Smooth muscle cell (in vitro differentiated cells): ENCODE measurements at regions not wholly inside any gene's neighbourhood (a gene's known extent, or its start where the extent isn't known, plus 50 kb on each side); places are given as distances from the start of the nearest gene placed in this dataset.

Experiments
- DNase-seq: peaks from one replicate; lab custom pipeline; 2025; ENCODE audit not compliant: unreplicated experiment; lab: John Stamatoyannopoulos, UW
- H2AFZ ChIP-seq: fragments of 200-600 bp; sonication (generic); 2 replicates; pipeline ENCODE4 v1.6.0; 2016; ENCODE audit warnings: antibody characterized with exemption, low read depth, mild to moderate bottlenecking
- H3F3A ChIP-seq: fragments of 200-600 bp; sonication (generic); 2 replicates; pipeline ENCODE4 v1.6.0; 2017; ENCODE audit warnings: antibody characterized with exemption, low read depth
- H3K27ac ChIP-seq: fragments of 200-600 bp; sonication (generic); 2 replicates; pipeline ENCODE4 v1.5.1; 2016; ENCODE audit warnings: low read depth, mild to moderate bottlenecking
- H3K27me3 ChIP-seq: fragments of 200-600 bp; sonication (generic); 2 replicates; pipeline ENCODE4 v1.6.1; 2016; ENCODE audit warnings: low read depth, mild to moderate bottlenecking
- H3K36me3 ChIP-seq: fragments of 200-600 bp; sonication (generic); 2 replicates; pipeline ENCODE4 v1.5.1; 2016; ENCODE audit warnings: low read depth
- H3K4me1 ChIP-seq: fragments of 200-600 bp; sonication (generic); 2 replicates; pipeline ENCODE4 v1.5.1; 2016; ENCODE audit warnings: low read depth
- H3K4me2 ChIP-seq: fragments of 200-600 bp; sonication (generic); 2 replicates; pipeline ENCODE4 v1.6.0; 2016; ENCODE audit warnings: mild to moderate bottlenecking
- H3K4me3 ChIP-seq: fragments of 200-600 bp; sonication (generic); 2 replicates; pipeline ENCODE4 v1.5.1; 2016; ENCODE audit warnings: mild to moderate bottlenecking
- H3K79me2 ChIP-seq: fragments of 200-600 bp; sonication (generic); 2 replicates; pipeline ENCODE4 v1.6.0; 2016; ENCODE audit warnings: low read depth, mild to moderate bottlenecking
- H3K9ac ChIP-seq: fragments of 200-600 bp; sonication (generic); 2 replicates; pipeline ENCODE4 v1.6.0; 2016; ENCODE audit warnings: low read depth
- H3K9me3 ChIP-seq: fragments of 200-600 bp; sonication (generic); replicated peaks from 2 replicates; pipeline ENCODE4 v1.5.1; 2016; ENCODE audit warnings: low read depth
- H4K20me1 ChIP-seq: fragments of 200-600 bp; sonication (generic); 2 replicates; pipeline ENCODE4 v1.6.0; 2016; ENCODE audit warnings: low read depth
- WGBS: methylation state at CpG from one replicate; pipeline ENCODE4 v1.1.7; 2016; ENCODE audit warnings: low lambda C conversion rate; 5-methylcytosine and 5-hydroxymethylcytosine counted together
- TF ChIP-seq, protein P1 (sequence below): fragments of 200-600 bp; sonication (generic); IDR thresholded peaks from 2 replicates; pipeline ENCODE4 v1.5.1; 2017; ENCODE audit warnings: borderline replicate concordance, mild to moderate bottlenecking, antibody characterized with exemption; ENCODE audit not compliant: insufficient read depth, poor library complexity, severe bottlenecking

DNA sequence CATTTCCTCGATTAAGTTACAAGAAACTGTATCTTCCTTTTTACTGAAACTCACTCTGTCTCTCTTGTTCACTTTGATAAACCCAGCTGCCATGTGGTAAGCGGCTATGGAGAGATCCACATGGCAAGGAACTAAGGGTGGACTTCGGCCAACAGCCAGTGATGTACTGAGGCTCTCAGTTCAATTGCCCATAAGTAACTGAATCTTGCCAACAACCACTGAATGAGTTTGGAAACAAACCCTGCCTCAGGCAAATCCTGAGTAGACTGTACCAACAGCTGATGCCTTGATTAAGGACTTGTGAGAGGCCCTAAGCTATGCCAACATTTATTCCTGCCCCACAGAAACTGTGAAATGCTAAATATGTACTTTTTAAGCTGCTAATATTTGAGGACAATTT, 433.5 kb downstream of the PLOD2 start:
- Histone ChIP-seq H3K9me3 (no peaks in the 10 kb centered on the region), H3K4me1 (no peaks in the 10 kb centered on the region), H3K27me3 (no peaks in the 10 kb centered on the region), H3K36me3 (no peaks in the 10 kb centered on the region), H3K4me3 (no peak overlapping the region), H2AFZ (no peak overlapping the region), H3K79me2 (no peaks in the 10 kb centered on the region), H3K4me2 (no peak overlapping the region), H3K27ac (no peak overlapping the region), H4K20me1 (no peaks in the 10 kb centered on the region), H3K9ac (no peak overlapping the region), H3F3A (no peaks in the 10 kb centered on the region)
- WGBS, result 98% methylated on average over 3 of the region's 3 CpGs
- TF ChIP-seq, protein P1, sequence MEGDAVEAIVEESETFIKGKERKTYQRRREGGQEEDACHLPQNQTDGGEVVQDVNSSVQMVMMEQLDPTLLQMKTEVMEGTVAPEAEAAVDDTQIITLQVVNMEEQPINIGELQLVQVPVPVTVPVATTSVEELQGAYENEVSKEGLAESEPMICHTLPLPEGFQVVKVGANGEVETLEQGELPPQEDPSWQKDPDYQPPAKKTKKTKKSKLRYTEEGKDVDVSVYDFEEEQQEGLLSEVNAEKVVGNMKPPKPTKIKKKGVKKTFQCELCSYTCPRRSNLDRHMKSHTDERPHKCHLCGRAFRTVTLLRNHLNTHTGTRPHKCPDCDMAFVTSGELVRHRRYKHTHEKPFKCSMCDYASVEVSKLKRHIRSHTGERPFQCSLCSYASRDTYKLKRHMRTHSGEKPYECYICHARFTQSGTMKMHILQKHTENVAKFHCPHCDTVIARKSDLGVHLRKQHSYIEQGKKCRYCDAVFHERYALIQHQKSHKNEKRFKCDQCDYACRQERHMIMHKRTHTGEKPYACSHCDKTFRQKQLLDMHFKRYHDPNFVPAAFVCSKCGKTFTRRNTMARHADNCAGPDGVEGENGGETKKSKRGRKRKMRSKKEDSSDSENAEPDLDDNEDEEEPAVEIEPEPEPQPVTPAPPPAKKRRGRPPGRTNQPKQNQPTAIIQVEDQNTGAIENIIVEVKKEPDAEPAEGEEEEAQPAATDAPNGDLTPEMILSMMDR, result no peak
- no peak for DNase-seq

GRCh38 chr3:145735631-145736030, 425.4 kb downstream of the PLOD2 start:
- H3F3A ChIP-seq, result no peaks in the 10 kb centered on the region
- H3K4me1 ChIP-seq, result no peaks in the 10 kb centered on the region
- no peaks in the 10 kb centered on the region for H3K79me2 ChIP-seq
- H4K20me1 ChIP-seq, result no peaks in the 10 kb centered on the region
- H3K36me3 ChIP-seq, result no peaks in the 10 kb centered on the region
- TF ChIP-seq, protein P1, result no peak
- 86% methylated on average over 2 of the region's 2 CpGs for WGBS
- no peak overlapping the region for H3K27ac ChIP-seq
- no peak overlapping the region for H3K9ac ChIP-seq
- no peak overlapping the region for H3K4me3 ChIP-seq
- no peaks in the 10 kb centered on the region for H3K9me3 ChIP-seq
- H3K4me2 ChIP-seq, result no peak overlapping the region
- DNase-seq, result no peak
- no peak overlapping the region for H2AFZ ChIP-seq
- H3K27me3 ChIP-seq, result no peaks in the 10 kb centered on the region

DNA sequence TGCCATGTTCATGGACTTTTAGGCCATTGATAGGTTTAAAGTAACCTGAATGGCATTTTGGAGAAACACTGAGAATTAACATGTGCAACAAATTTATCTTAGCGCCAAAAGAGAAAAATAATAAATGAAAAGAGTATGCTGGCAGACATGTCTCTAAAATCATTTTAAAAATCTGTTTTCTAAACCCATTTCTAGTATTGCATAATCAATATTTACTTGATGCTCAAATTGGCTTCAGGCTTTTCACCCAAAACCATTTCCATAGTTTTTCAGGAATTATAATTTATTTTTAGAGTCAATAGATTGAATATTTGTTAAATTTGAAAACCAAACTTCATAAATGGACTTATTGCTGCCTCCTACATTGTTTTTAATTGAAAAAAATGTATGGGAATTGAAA, 423.0 kb downstream of the PLOD2 start:
- Histone ChIP-seq H4K20me1 (no peaks in the 10 kb centered on the region), H3K36me3 (no peaks in the 10 kb centered on the region), H3F3A (no peaks in the 10 kb centered on the region), H3K27me3 (no peaks in the 10 kb centered on the region), H3K4me1 (no peaks in the 10 kb centered on the region), H3K4me3 (no peak overlapping the region), H3K79me2 (no peaks in the 10 kb centered on the region), H3K9me3 (no peaks in the 10 kb centered on the region), H2AFZ (no peak overlapping the region), H3K9ac (no peak overlapping the region), H3K4me2 (no peak overlapping the region), H3K27ac (no peak overlapping the region)
- no peak for DNase-seq
- TF ChIP-seq, protein P1, result no peak
- WGBS, result 100% methylated on average over 1 of the region's 1 CpG

GRCh38 chr3:145739926-145740325, 421.1 kb downstream of the PLOD2 start:
- Histone ChIP-seq H3K4me2 (no peak overlapping the region), H4K20me1 (no peaks in the 10 kb centered on the region), H3K9me3 (no peaks in the 10 kb centered on the region), H3K79me2 (no peaks in the 10 kb centered on the region), H2AFZ (no peak overlapping the region), H3F3A (no peaks in the 10 kb centered on the region), H3K4me3 (no peak overlapping the region), H3K9ac (no peak overlapping the region), H3K27ac (no peak overlapping the region), H3K36me3 (no peaks in the 10 kb centered on the region), H3K4me1 (no peaks in the 10 kb centered on the region), H3K27me3 (no peaks in the 10 kb centered on the region)
- WGBS, result 69% methylated on average over 4 of the region's 4 CpGs
- TF ChIP-seq, protein P1, result no peak
- DNase-seq, result no peak
